HEK293 (cell line): ENCODE measurements at regions not wholly inside any gene's neighbourhood (a gene's known extent, or its start where the extent isn't known, plus 50 kb on each side); places are given as distances from the start of the nearest gene placed in this dataset.

Source experiments
- CTCF ChIA-PET: fragments of 350-600 bp; formaldehyde crosslinking; extraction: SDS; loops from one replicate; lab custom pipeline; 2021; ENCODE audit warnings: antibody characterized with exemption; lab: Yijun Ruan, JAX
- POLR2A ChIA-PET: fragments of 300-600 bp; formaldehyde crosslinking; extraction: SDS; loops from one replicate; lab custom pipeline; 2020; ENCODE audit warnings: antibody characterized with exemption, inconsistent platforms; lab: Yijun Ruan, JAX
- H3K27ac ChIP-seq: fragments of 200-500 bp; sonication (Bioruptor generic); 2 replicates; pipeline ENCODE4 v1.5.1; 2014; ENCODE audit warnings: low read depth, low read length, control low read depth, inconsistent platforms; ENCODE audit errors: extremely low read depth
- H3K36me3 ChIP-seq, 2 experiments: fragments of 200-500 bp in 1 of 2; sonication (Bioruptor generic) in 1 of 2; 1 replicate in 1 of 2; 2 replicates in 1 of 2; pipeline ENCODE4 v1.5.1; 2014 to 2017; ENCODE audit warnings: inconsistent platforms in 2 of 2, low read length in 2 of 2; ENCODE audit not compliant: control insufficient read depth in 2 of 2, insufficient read depth in 1 of 2
- H3K4me1 ChIP-seq: fragments of 200-500 bp; sonication (Bioruptor generic); 2 replicates; pipeline ENCODE4 v1.5.1; 2014; ENCODE audit warnings: mild to moderate bottlenecking, low read length, inconsistent platforms; ENCODE audit not compliant: control insufficient read depth, insufficient read depth
- H3K4me3 ChIP-seq: 2 replicates; pipeline ENCODE4 v1.5.1; 2011; ENCODE audit warnings: low read depth, mild to moderate bottlenecking, control low read depth, low read length, moderate library complexity
- H3K9me3 ChIP-seq: fragments of 200-500 bp; sonication (Bioruptor generic); 2 replicates; pipeline ENCODE4 v1.5.1; 2014; ENCODE audit warnings: low read depth, low read length, inconsistent platforms; ENCODE audit not compliant: control insufficient read depth, insufficient read depth
- EGR2 ChIP-seq: fragments of 450-650 bp; formaldehyde crosslinking; IDR thresholded peaks from 2 replicates; pipeline ENCODE4 v1.5.1; 2016; ENCODE audit warnings: low read depth, missing biosample characterization, missing genetic modification characterization
- GFI1B ChIP-seq: fragments of 450-650 bp; formaldehyde crosslinking; IDR thresholded peaks from 2 replicates; pipeline ENCODE4 v1.5.1; 2016; ENCODE audit warnings: missing biosample characterization, missing genetic modification characterization
- HOXC10 ChIP-seq: sonication (generic); formaldehyde crosslinking; IDR thresholded peaks from 2 replicates; pipeline ENCODE4 v1.8.1; 2023; ENCODE audit warnings: mild to moderate bottlenecking, missing genetic modification reagents
- KLF7 ChIP-seq: fragments of 450-650 bp; formaldehyde crosslinking; IDR thresholded peaks from 2 replicates; pipeline ENCODE4 v1.5.1; 2016; ENCODE audit warnings: missing biosample characterization, missing genetic modification characterization, borderline replicate concordance
- KLF9 ChIP-seq: fragments of 450-650 bp; formaldehyde crosslinking; IDR thresholded peaks from 2 replicates; pipeline ENCODE4 v1.5.1; 2016; ENCODE audit warnings: missing biosample characterization, missing genetic modification characterization, low read depth
- SP7 ChIP-seq: fragments of 450-650 bp; formaldehyde crosslinking; IDR thresholded peaks from 2 replicates; pipeline ENCODE4 v1.5.1; 2016; ENCODE audit warnings: missing biosample characterization, missing genetic modification characterization
- TCF7L2 ChIP-seq: IDR thresholded peaks from 2 replicates; pipeline ENCODE4 v1.6.1; 2011; ENCODE audit warnings: low read depth, mild to moderate bottlenecking, inconsistent platforms, low read length, moderate library complexity, borderline replicate concordance
- ZBTB21 ChIP-seq: fragments of 450-650 bp; formaldehyde crosslinking; IDR thresholded peaks from 2 replicates; pipeline ENCODE4 v1.5.1; 2017; ENCODE audit warnings: missing biosample characterization, missing genetic modification characterization
- ZEB2 ChIP-seq: fragments of 450-650 bp; formaldehyde crosslinking; IDR thresholded peaks from 2 replicates; pipeline ENCODE4 v1.5.1; 2016; ENCODE audit warnings: missing biosample characterization, missing genetic modification characterization
- ZFP69B ChIP-seq: fragments of 450-650 bp; formaldehyde crosslinking; IDR thresholded peaks from 2 replicates; pipeline ENCODE4 v1.5.1; 2016; ENCODE audit warnings: missing biosample characterization, missing genetic modification characterization
- ZNF121 ChIP-seq: fragments of 450-650 bp; formaldehyde crosslinking; IDR thresholded peaks from 2 replicates; pipeline ENCODE4 v1.5.1; 2016; ENCODE audit warnings: missing biosample characterization, missing genetic modification characterization
- ZNF174 ChIP-seq: fragments of 450-650 bp; formaldehyde crosslinking; IDR thresholded peaks from 2 replicates; pipeline ENCODE4 v1.5.0; 2017; ENCODE audit warnings: missing biosample characterization, mild to moderate bottlenecking, missing genetic modification characterization
- ZNF184 ChIP-seq: fragments of 450-650 bp; IDR thresholded peaks from 2 replicates; pipeline ENCODE4 v1.5.1; 2018; ENCODE audit warnings: missing biosample characterization, mild to moderate bottlenecking, missing genetic modification characterization
- ZNF2 ChIP-seq: fragments of 450-650 bp; formaldehyde crosslinking; IDR thresholded peaks from 2 replicates; pipeline ENCODE4 v1.5.1; 2016; ENCODE audit warnings: missing biosample characterization, missing genetic modification characterization
- ZNF214 ChIP-seq: fragments of 450-650 bp; formaldehyde crosslinking; IDR thresholded peaks from 2 replicates; pipeline ENCODE4 v1.5.1; 2017; ENCODE audit warnings: missing biosample characterization, mild to moderate bottlenecking, missing genetic modification characterization, borderline replicate concordance
- ZNF223 ChIP-seq: fragments of 450-650 bp; formaldehyde crosslinking; IDR thresholded peaks from 2 replicates; pipeline ENCODE4 v1.5.1; 2016; ENCODE audit warnings: missing biosample characterization, missing genetic modification characterization
- ZNF274 ChIP-seq, 2 experiments: fragments of 200-500 bp in 1 of 2; fragments of 450-650 bp in 1 of 2; sonication (Bioruptor generic) in 1 of 2; formaldehyde crosslinking in 1 of 2; IDR thresholded peaks; 2 replicates each; pipeline versions ENCODE4 v1.5.1 to v1.6.1; 2014 to 2016; ENCODE audit warnings: borderline replicate concordance in 1 of 2, inconsistent platforms in 1 of 2, low read length in 1 of 2, missing biosample characterization in 1 of 2, missing genetic modification characterization in 1 of 2
- ZNF37A ChIP-seq: fragments of 450-650 bp; IDR thresholded peaks from 2 replicates; pipeline ENCODE4 v1.5.1; 2018; ENCODE audit warnings: missing biosample characterization, missing genetic modification characterization
- ZNF394 ChIP-seq: fragments of 450-650 bp; formaldehyde crosslinking; IDR thresholded peaks from 2 replicates; pipeline ENCODE4 v1.5.1; 2016; ENCODE audit warnings: missing biosample characterization, missing genetic modification characterization, mild to moderate bottlenecking, moderate library complexity, borderline replicate concordance
- ZNF549 ChIP-seq: fragments of 450-650 bp; IDR thresholded peaks from 2 replicates; pipeline ENCODE4 v1.5.1; 2018; ENCODE audit warnings: missing biosample characterization, missing genetic modification characterization, mild to moderate bottlenecking, inconsistent platforms, moderate library complexity
- ZNF555 ChIP-seq: fragments of 450-650 bp; formaldehyde crosslinking; conservative IDR thresholded peaks from 2 replicates; pipeline ENCODE4 v1.5.1; 2017; ENCODE audit warnings: missing biosample characterization, mild to moderate bottlenecking, missing genetic modification characterization, inconsistent platforms
- ZNF624 ChIP-seq: fragments of 450-650 bp; formaldehyde crosslinking; IDR thresholded peaks from 2 replicates; pipeline ENCODE4 v1.5.1; 2017; ENCODE audit warnings: missing biosample characterization, missing genetic modification characterization
- ZNF677 ChIP-seq: fragments of 450-650 bp; IDR thresholded peaks from 2 replicates; pipeline ENCODE4 v1.5.0; 2018; ENCODE audit warnings: missing biosample characterization, mild to moderate bottlenecking, missing genetic modification characterization, moderate library complexity
- ZNF692 ChIP-seq: fragments of 450-650 bp; formaldehyde crosslinking; IDR thresholded peaks from 2 replicates; pipeline ENCODE4 v1.5.1; 2016; ENCODE audit warnings: missing biosample characterization, missing genetic modification characterization
- ZNF747 ChIP-seq: fragments of 450-650 bp; formaldehyde crosslinking; IDR thresholded peaks from 2 replicates; pipeline ENCODE4 v1.5.1; 2016; ENCODE audit warnings: missing biosample characterization, missing genetic modification characterization
- ZNF776 ChIP-seq: fragments of 450-650 bp; formaldehyde crosslinking; IDR thresholded peaks from 2 replicates; pipeline ENCODE4 v1.5.0; 2017; ENCODE audit warnings: missing biosample characterization, missing genetic modification characterization, borderline replicate concordance
- ZNF830 ChIP-seq: fragments of 450-650 bp; IDR thresholded peaks from 2 replicates; pipeline ENCODE4 v1.5.0; 2018; ENCODE audit warnings: missing biosample characterization, missing genetic modification characterization, low read depth, mild to moderate bottlenecking, moderate library complexity
- TF ChIP-seq, protein P1 (sequence below): fragments of 450-650 bp; formaldehyde crosslinking; IDR thresholded peaks from 2 replicates; pipeline ENCODE4 v1.5.1; 2016; ENCODE audit warnings: missing biosample characterization, missing genetic modification characterization
- TF ChIP-seq, protein P2 (sequence below): fragments of 450-650 bp; formaldehyde crosslinking; IDR thresholded peaks from 2 replicates; pipeline ENCODE4 v1.5.1; 2016; ENCODE audit warnings: missing biosample characterization, missing genetic modification characterization

GRCh38 chr15:81882504-81882903, 163.3 kb downstream of the MEX3B start:
- no peak overlapping the region for H3K27ac ChIP-seq
- peaks cover 17% of the 10 kb centered on the region for H3K4me1 ChIP-seq
- TF ChIP-seq ZNF121 (tag by site-specific recombination) (no peak), EGR2 (tag by site-specific recombination) (no peak), ZNF223 (tag by site-specific recombination) (no peak), ZFP69B (tag by site-specific recombination) (no peak), ZBTB21 (tag by site-specific recombination) (no peak), ZNF37A (tag by site-specific recombination) (no peak), ZNF692 (tag by site-specific recombination) (no peak), ZNF624 (tag by site-specific recombination) (no peak), ZNF274 (IDR thresholded peaks at IDR 0.05; ENCODE audit: low read length) (no peak), ZNF274 (tag by site-specific recombination; IDR thresholded peaks at IDR 0.05; ENCODE audit: borderline replicate concordance) (no peak), ZNF549 (tag by site-specific recombination) (no peak), ZNF184 (tag by site-specific recombination) (no peak), ZNF747 (tag by site-specific recombination) (no peak), ZNF174 (tag by site-specific recombination) (no peak), TCF7L2 (no peak), ZNF776 (tag by site-specific recombination) (no peak), ZNF830 (tag by site-specific recombination) (no peak), KLF9 (tag by site-specific recombination) (no peak), ZNF394 (tag by site-specific recombination) (no peak)
- ChIA-PET POLR2A (no interaction called here), CTCF (interaction anchor here (0.9 kb wide), 1 partner anchor 11 kb away, joined by 3 read pairs; no protein-coding TSS in a partner anchor)
- no peak overlapping the region for H3K4me3 ChIP-seq
- H3K36me3 ChIP-seq: no peaks in the 10 kb centered on the region
- peaks cover 2% of the 10 kb centered on the region; the same call in 1 of the 2 replicates for H3K9me3 ChIP-seq

GRCh38 chr15:81880833-81881232, 165.0 kb downstream of the MEX3B start:
- no peak overlapping the region for H3K4me3 ChIP-seq
- H3K36me3 ChIP-seq: no peaks in the 10 kb centered on the region
- POLR2A ChIA-PET: no interaction called here
- no peak overlapping the region for H3K27ac ChIP-seq
- H3K4me1 ChIP-seq: peaks cover 20% of the 10 kb centered on the region
- peaks cover 2% of the 10 kb centered on the region; the same call in 1 of the 2 replicates for H3K9me3 ChIP-seq
- CTCF ChIA-PET: no interaction called here
- TF ChIP-seq, protein P1, sequence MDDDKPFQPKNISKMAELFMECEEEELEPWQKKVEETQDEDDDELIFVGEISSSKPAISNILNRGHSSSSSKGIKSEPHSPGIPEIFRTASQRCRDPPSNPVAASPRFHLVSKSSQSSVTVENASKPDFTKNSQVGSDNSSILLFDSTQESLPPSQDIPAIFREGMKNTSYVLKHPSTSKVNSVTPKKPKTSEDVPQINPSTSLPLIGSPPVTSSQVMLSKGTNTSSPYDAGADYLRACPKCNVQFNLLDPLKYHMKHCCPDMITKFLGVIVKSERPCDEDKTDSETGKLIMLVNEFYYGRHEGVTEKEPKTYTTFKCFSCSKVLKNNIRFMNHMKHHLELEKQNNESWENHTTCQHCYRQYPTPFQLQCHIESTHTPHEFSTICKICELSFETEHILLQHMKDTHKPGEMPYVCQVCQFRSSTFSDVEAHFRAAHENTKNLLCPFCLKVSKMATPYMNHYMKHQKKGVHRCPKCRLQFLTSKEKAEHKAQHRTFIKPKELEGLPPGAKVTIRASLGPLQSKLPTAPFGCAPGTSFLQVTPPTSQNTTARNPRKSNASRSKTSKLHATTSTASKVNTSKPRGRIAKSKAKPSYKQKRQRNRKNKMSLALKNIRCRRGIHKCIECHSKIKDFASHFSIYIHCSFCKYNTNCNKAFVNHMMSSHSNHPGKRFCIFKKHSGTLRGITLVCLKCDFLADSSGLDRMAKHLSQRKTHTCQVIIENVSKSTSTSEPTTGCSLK (tag by site-specific recombination): no peak
- TF ChIP-seq ZNF555 (tag by site-specific recombination) (no peak), GFI1B (no peak), ZNF2 (no peak), TCF7L2 (no peak), ZNF121 (tag by site-specific recombination) (no peak), HOXC10 (CRISPR knock-in tag) (no peak), KLF7 (tag by site-specific recombination) (no peak), SP7 (tag by site-specific recombination) (no peak), ZNF677 (no peak), ZNF214 (tag by site-specific recombination) (no peak), ZEB2 (tag by site-specific recombination) (no peak)
- TF ChIP-seq, protein P2, sequence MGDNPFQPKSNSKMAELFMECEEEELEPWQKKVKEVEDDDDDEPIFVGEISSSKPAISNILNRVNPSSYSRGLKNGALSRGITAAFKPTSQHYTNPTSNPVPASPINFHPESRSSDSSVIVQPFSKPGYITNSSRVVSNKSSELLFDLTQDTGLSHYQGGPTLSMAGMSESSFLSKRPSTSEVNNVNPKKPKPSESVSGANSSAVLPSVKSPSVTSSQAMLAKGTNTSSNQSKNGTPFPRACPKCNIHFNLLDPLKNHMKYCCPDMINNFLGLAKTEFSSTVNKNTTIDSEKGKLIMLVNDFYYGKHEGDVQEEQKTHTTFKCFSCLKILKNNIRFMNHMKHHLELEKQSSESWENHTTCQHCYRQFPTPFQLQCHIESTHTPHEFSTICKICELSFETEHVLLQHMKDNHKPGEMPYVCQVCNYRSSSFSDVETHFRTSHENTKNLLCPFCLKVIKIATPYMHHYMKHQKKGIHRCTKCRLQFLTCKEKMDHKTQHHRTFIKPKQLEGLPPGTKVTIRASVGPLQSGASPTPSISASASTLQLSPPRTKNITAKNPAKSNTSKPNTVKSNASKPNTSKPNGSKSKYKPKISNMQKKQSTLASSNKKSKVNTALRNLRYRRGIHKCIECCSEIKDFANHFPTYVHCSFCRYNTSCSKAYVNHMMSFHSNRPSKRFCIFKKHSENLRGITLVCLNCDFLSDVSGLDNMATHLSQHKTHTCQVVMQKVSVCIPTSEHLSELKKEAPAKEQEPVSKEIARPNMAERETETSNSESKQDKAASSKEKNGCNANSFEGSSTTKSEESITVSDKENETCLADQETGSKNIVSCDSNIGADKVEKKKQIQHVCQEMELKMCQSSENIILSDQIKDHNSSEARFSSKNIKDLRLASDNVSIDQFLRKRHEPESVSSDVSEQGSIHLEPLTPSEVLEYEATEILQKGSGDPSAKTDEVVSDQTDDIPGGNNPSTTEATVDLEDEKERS (tag by site-specific recombination): no peak
